ENCODE measurements at regions not wholly inside any gene's neighbourhood (a gene's known extent, or its start where the extent isn't known, plus 50 kb on each side); places are given as distances from the start of the nearest gene placed in this dataset.
"Not testable (repeated sequence)": the region's sequence is repeated elsewhere in the genome, so short reads cannot be mapped to it uniquely, and the experiment has no call there.

DNA sequence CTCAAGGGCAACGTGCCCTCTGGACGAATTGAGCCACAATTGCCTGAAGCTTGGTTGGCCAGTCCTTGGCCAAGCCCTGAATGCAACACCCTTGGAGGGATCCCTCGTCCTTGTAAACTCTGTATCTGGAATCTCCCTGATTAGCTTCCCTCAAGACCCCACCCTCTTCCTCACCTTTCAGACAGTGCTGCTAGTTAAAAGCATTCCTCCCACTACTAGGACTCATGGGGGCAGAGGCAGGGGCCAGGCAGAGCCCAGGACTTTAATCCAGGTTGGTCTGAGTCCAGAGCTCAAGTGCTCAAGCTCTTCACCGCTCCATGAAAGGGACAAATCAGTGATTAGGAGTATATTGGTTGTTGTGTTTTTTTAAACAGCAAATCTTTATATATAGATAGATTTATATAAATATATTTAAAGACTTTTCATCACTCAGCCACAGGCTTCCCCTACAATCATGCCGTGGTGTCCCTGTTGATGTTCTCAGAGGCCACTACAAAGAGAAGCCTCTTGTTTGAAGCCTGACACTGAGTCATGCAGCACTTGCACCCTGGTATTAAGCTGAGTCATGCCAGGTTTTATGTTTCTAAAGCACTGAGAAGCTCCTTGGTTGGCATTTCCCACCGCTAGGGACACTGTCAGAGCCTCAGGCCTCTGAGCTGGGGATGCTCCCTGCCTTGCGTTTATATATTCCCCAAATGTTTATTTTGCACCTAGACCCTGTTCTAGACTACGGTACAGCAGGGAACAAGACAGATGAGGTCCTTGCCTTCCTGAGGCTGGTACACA lies 53.8 kb upstream of the GSC start:
- no peak for DNase-seq

DNA sequence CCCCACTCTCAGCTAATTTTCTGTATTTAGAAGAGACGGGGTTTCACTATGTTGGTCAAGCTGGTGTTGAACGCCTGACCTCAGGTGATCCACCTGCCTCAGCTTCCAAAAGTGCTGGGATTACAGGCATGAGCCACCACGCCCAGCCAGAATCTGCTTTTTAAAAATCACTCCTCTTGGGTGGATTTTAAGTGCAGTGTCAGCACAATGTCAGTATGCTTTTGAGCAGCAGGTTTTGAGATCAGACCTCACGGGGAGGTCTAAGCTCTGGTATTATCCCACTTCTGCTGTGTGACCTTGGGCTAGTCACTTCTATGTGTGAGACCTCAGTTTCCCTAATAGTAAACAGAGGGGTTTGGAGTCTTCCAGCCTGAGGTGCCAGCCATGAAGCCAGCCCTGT lies 51.8 kb upstream of the GSC start:
- DNase-seq, result no peak

DNA sequence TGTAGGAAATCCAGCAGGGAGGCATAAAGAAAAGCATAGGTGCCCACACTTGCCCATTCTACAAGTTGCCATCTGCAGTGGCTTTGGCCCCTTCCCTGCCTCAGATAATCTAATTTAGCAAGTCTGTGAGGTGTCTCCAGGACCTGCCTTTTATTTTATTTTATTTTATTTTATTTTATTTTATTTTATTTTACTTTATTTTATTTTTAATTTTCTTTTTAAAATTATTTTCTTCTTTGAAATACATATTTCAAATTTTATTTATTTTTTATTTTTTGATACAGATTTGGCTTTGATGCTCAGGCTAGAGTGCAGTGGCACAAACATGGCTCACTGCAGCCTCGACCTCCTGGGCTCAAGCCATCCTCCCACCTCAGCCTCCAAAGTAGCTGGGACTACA lies 51.0 kb upstream of the GSC start:
- not testable (repeated sequence) for DNase-seq
